ENCODE measurements at regions not wholly inside any gene's neighbourhood (a gene's known extent, or its start where the extent isn't known, plus 50 kb on each side); places are given as distances from the start of the nearest gene placed in this dataset.

GRCh38 chr7:108838198-108838597 lies 268.5 kb downstream of the DNAJB9 start:
- no peak for TF ChIP-seq CTCF (IDR thresholded peaks at IDR 0.05)
- no peak for TF ChIP-seq POLR2A (IDR thresholded peaks at IDR 0.05; ENCODE audit: low read depth)
- TF ChIP-seq POLR2AphosphoS5 (IDR thresholded peaks at IDR 0.05): no peak

Measured in esophagus muscularis mucosa (tissue), 3 donors.